PC-9 (cell line): ENCODE measurements at regions not wholly inside any gene's neighbourhood (a gene's known extent, or its start where the extent isn't known, plus 50 kb on each side); places are given as distances from the start of the nearest gene placed in this dataset.

Experiments used
- BruUV-seq: library from RNA; stranded (reverse); fragments of 400-500 nt; replicated peaks from 2 replicates; lab custom pipeline; 2021; lab: Mats Ljungman, UMichigan
- CTCF ChIA-PET: fragments of 300-600 bp; sonication (Branson Sonifier 250); formaldehyde crosslinking; loops from one replicate; lab custom pipeline; 2022; ENCODE audit warnings: antibody characterized with exemption; lab: Charles Lee
- POLR2A ChIA-PET: fragments of 300-600 bp; sonication (Branson Sonifier 250); formaldehyde crosslinking; loops from one replicate; lab custom pipeline; 2022; ENCODE audit warnings: antibody characterized with exemption; ENCODE audit not compliant: unreplicated experiment; lab: Charles Lee
- DNase-seq, 2 experiments: peaks; one replicate each; pipeline versions ENCODE4 v3.0.0 to v3.0.0-alpha.2; 2015 to 2022; ENCODE audit warnings: mixed read lengths in 1 of 2
- H2AFZ ChIP-seq: fragments of 200-600 bp; sonication (generic); 2 replicates; pipeline ENCODE4 v1.8.1; 2017; ENCODE audit warnings: antibody characterized with exemption
- H3F3A ChIP-seq: fragments of 200-600 bp; sonication (generic); 2 replicates; pipeline ENCODE4 v1.8.1; 2017; ENCODE audit warnings: antibody characterized with exemption, mild to moderate bottlenecking, low read depth; ENCODE audit not compliant: insufficient read depth
- H3K27ac ChIP-seq: fragments of 200-600 bp; sonication (generic); 2 replicates; pipeline ENCODE4 v1.6.1; 2016; ENCODE audit warnings: mixed run types
- H3K27me3 ChIP-seq: fragments of 200-600 bp; sonication (generic); 2 replicates; pipeline ENCODE4 v1.6.1; 2016; ENCODE audit warnings: low read depth, mixed run types; ENCODE audit not compliant: insufficient read depth
- H3K36me3 ChIP-seq: fragments of 200-600 bp; sonication (generic); 2 replicates; pipeline ENCODE4 v1.6.1; 2016; ENCODE audit warnings: low read depth, mixed run types
- H3K4me1 ChIP-seq: fragments of 200-600 bp; sonication (generic); replicated peaks from 2 replicates; pipeline ENCODE4 v1.6.1; 2016; ENCODE audit warnings: mixed run types; ENCODE audit not compliant: insufficient read depth
- H3K4me2 ChIP-seq: fragments of 200-600 bp; sonication (generic); 2 replicates; pipeline ENCODE4 v1.6.1; 2017; ENCODE audit warnings: mixed run types
- H3K4me3 ChIP-seq: fragments of 200-600 bp; sonication (generic); 2 replicates; pipeline ENCODE4 v1.6.1; 2016; ENCODE audit warnings: mixed run types
- H3K79me2 ChIP-seq: fragments of 200-600 bp; sonication (generic); 2 replicates; pipeline ENCODE4 v1.6.1; 2017; ENCODE audit warnings: low read depth, mixed run types
- H3K9me2 ChIP-seq: fragments of 200-600 bp; sonication (generic); 2 replicates; pipeline ENCODE4 v1.8.1; 2017; ENCODE audit warnings: mild to moderate bottlenecking; ENCODE audit not compliant: insufficient read depth
- H3K9me3 ChIP-seq: fragments of 200-600 bp; sonication (generic); 2 replicates; pipeline ENCODE4 v1.8.1; 2016; ENCODE audit warnings: low read depth; ENCODE audit not compliant: insufficient read depth
- H4K20me1 ChIP-seq: fragments of 200-600 bp; sonication (generic); 2 replicates; pipeline ENCODE4 v1.8.1; 2017; ENCODE audit not compliant: insufficient read depth
- CTCF ChIP-seq: fragments of 200-600 bp; sonication (generic); conservative IDR thresholded peaks from 2 replicates; pipeline ENCODE4 v1.6.1; 2017; ENCODE audit warnings: mixed run types, antibody characterized with exemption, mild to moderate bottlenecking, moderate library complexity
- EZH2 ChIP-seq: fragments of 200-600 bp; sonication (generic); IDR thresholded peaks from 2 replicates; pipeline ENCODE4 v1.8.0; 2017; ENCODE audit warnings: antibody characterized with exemption, low read depth
- intact Hi-C: fragments of 100-400 bp; cut with micrococcal nuclease; formaldehyde crosslinking; loops from one replicate; pipeline ENCODE4 v1.10.0; 2022; ENCODE audit not compliant: unreplicated experiment

- Histone ChIP-seq H3K4me2 (no peak overlapping the region), H3K36me3 (no peaks in the 10 kb centered on the region), H3F3A (no peaks in the 10 kb centered on the region), H2AFZ (no peak overlapping the region), H3K9me2 (no peaks in the 10 kb centered on the region), H4K20me1 (no peaks in the 10 kb centered on the region), H3K27ac (no peak overlapping the region), H3K4me3 (no peak overlapping the region), H3K79me2 (no peaks in the 10 kb centered on the region), H3K9me3 (no peaks in the 10 kb centered on the region), H3K27me3 (peaks cover 14% of the 10 kb centered on the region; the same call in 1 of the 2 replicates), H3K4me1 (no peaks in the 10 kb centered on the region)
- POLR2A ChIA-PET = no interaction called here
- no TSS peak for BruUV-seq
- CTCF ChIA-PET = no interaction called here
- no peak for DNase-seq
- intact Hi-C loops = no loop called here
- no peak for TF ChIP-seq CTCF
- no peak for TF ChIP-seq EZH2
Observed at GRCh38 chr10:117755659-117756014, 213.1 kb downstream of the EMX2 start.

GRCh38 chr10:117757086-117757720 is 214.7 kb downstream of the EMX2 start:
- no peak overlapping the region for H3K27ac ChIP-seq
- peaks cover 27% of the 10 kb centered on the region for H3K27me3 ChIP-seq
- no peaks in the 10 kb centered on the region for H3K9me2 ChIP-seq
- intact Hi-C loops = no loop called here
- H2AFZ ChIP-seq = no peak overlapping the region
- no peaks in the 10 kb centered on the region for H3F3A ChIP-seq
- no peaks in the 10 kb centered on the region for H3K9me3 ChIP-seq
- POLR2A ChIA-PET = no interaction called here
- H3K36me3 ChIP-seq = no peaks in the 10 kb centered on the region
- DNase-seq = no peak
- H3K4me1 ChIP-seq = no peaks in the 10 kb centered on the region
- no peak for TF ChIP-seq CTCF
- no peak for TF ChIP-seq EZH2
- CTCF ChIA-PET = no interaction called here
- H3K79me2 ChIP-seq = no peaks in the 10 kb centered on the region
- no peak overlapping the region for H3K4me2 ChIP-seq
- BruUV-seq = no TSS peak
- H4K20me1 ChIP-seq = no peaks in the 10 kb centered on the region
- no peak overlapping the region for H3K4me3 ChIP-seq

GRCh38 chr10:117759266-117759665 is 216.7 kb downstream of the EMX2 start:
- CTCF ChIA-PET = no interaction called here

More at GRCh38 chr10:117759266-117759665, 216.7 kb downstream of the EMX2 start:
- H3K27me3 ChIP-seq = peaks cover 46% of the 10 kb centered on the region
- no peak overlapping the region for H3K4me2 ChIP-seq
- H4K20me1 ChIP-seq = no peaks in the 10 kb centered on the region
- H3K9me2 ChIP-seq = no peaks in the 10 kb centered on the region
- BruUV-seq = no TSS peak
- no peak for DNase-seq
- no peaks in the 10 kb centered on the region for H3K36me3 ChIP-seq
- no peaks in the 10 kb centered on the region for H3K4me1 ChIP-seq
- H2AFZ ChIP-seq = no peak overlapping the region
- POLR2A ChIA-PET = no interaction called here
- no peak overlapping the region for H3K27ac ChIP-seq
- H3K4me3 ChIP-seq = no peak overlapping the region
- no peaks in the 10 kb centered on the region for H3K79me2 ChIP-seq
- no peaks in the 10 kb centered on the region for H3F3A ChIP-seq
- intact Hi-C loops = no loop called here
- TF ChIP-seq CTCF (no peak), EZH2 (no peak)
- H3K9me3 ChIP-seq = no peaks in the 10 kb centered on the region
